ENCODE measurements at regions not wholly inside any gene's neighbourhood (a gene's known extent, or its start where the extent isn't known, plus 50 kb on each side); places are given as distances from the start of the nearest gene placed in this dataset.

DNA sequence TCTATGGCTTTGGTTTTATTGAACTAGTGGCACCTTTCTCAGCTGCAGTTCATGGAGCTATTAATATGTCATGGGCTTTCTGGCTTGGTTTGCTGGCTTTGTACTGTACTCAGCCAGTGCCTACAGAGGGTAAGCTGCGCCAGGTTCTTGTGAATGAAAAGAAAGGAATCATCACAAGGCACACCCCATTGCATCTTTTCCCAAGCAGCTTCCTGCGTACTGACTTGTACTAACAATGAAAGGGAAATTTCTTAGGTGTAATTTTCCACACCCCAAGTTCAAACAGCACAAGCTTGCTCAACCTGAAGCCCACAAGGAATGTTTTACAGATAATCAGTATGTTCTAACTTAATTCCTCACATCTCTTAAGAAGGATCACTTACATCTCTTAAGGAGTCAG lies 78.0 kb upstream of the TNFSF18 start:
- Histone ChIP-seq H3K27ac (no peak overlapping the region), H3K4me2 (no peak overlapping the region), H2AFZ (replicated peaks) (no peak overlapping the region), H3K79me2 (ENCODE audit: low read depth) (no peaks in the 10 kb centered on the region), H3K36me3 (no peaks in the 10 kb centered on the region), H3K9ac (no peak overlapping the region), H3K9me3 (ENCODE audit: low read depth) (no peaks in the 10 kb centered on the region), H3F3A (ENCODE audit: low read depth) (no peaks in the 10 kb centered on the region), H3K27me3 (no peaks in the 10 kb centered on the region), H4K20me1 (ENCODE audit: low read depth) (no peaks in the 10 kb centered on the region), H3K4me3 (no peak overlapping the region), H3K4me1 (no peaks in the 10 kb centered on the region)
- peaks cover 2% of the 10 kb centered on the region for H3K27me3 Mint-ChIP-seq (ENCODE audit: insufficient read depth, low read depth)
- no peak overlapping the region for H3K27ac Mint-ChIP-seq
- no peak overlapping the region for H3K4me3 Mint-ChIP-seq
- no peaks in the 10 kb centered on the region for H3K36me3 Mint-ChIP-seq
- TF ChIP-seq, protein P1, sequence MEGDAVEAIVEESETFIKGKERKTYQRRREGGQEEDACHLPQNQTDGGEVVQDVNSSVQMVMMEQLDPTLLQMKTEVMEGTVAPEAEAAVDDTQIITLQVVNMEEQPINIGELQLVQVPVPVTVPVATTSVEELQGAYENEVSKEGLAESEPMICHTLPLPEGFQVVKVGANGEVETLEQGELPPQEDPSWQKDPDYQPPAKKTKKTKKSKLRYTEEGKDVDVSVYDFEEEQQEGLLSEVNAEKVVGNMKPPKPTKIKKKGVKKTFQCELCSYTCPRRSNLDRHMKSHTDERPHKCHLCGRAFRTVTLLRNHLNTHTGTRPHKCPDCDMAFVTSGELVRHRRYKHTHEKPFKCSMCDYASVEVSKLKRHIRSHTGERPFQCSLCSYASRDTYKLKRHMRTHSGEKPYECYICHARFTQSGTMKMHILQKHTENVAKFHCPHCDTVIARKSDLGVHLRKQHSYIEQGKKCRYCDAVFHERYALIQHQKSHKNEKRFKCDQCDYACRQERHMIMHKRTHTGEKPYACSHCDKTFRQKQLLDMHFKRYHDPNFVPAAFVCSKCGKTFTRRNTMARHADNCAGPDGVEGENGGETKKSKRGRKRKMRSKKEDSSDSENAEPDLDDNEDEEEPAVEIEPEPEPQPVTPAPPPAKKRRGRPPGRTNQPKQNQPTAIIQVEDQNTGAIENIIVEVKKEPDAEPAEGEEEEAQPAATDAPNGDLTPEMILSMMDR (IDR thresholded peaks at IDR 0.05) = no peak
- DNase-seq (ENCODE audit: low spot score) = no peak
- H3K9me3 Mint-ChIP-seq = no peaks in the 10 kb centered on the region
- H3K4me1 Mint-ChIP-seq = no peaks in the 10 kb centered on the region

DNA sequence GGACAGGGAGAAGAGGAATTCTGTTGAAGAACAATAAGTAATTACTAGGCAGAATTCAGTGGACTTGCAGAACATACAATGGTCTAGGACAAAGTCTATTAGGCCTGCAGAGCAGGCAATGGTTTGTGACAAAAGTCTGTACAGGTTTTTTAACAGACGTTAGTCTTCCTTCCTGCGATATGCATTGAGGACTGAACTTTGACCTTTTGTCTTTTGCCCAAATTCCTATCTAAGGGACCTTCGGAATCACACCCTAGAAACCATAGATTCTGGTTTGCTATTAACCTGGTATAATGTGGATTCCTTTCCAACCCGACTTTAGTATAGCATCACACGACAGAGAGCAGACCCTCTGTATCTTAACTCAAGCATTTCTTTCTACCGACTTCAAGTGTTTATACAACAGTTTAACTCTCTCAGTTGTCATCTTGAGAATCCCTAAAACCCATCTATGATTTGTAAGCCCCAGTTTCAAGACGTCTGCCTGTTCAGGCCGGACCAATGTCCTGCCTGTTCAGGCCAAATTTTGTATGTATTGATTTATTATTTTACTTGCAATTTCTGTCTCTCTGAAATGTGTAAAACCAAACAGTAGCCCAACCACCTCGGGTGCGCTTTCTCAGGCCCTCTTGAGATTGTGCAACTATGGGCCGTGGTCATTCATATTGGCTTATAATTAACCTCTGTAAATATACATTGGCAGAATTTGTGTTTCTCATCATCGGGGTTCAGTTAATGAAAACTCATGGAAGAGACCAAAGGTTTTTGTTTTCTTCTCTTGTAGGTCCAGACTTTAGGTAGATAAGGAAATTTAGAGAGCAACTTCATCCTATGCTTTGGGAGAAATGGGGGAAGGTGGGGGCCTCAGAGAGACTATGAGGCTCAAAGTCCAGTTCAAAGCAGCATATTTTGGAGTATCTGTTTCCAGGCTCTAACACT lies 76.9 kb upstream of the TNFSF18 start:
- Mint-ChIP-seq H3K4me1 (peaks cover 11% of the 10 kb centered on the region), H3K9me3 (no peaks in the 10 kb centered on the region), H3K27ac (no peak overlapping the region), H3K36me3 (no peaks in the 10 kb centered on the region), H3K27me3 (ENCODE audit: insufficient read depth, low read depth) (peaks cover 2% of the 10 kb centered on the region), H3K4me3 (no peak overlapping the region)
- Histone ChIP-seq H3K4me2 (no peak overlapping the region), H3K4me1 (peaks cover 5% of the 10 kb centered on the region), H3K36me3 (no peaks in the 10 kb centered on the region), H3K79me2 (ENCODE audit: low read depth) (no peaks in the 10 kb centered on the region), H3K4me3 (no peak overlapping the region), H2AFZ (replicated peaks) (no peak overlapping the region), H4K20me1 (ENCODE audit: low read depth) (no peaks in the 10 kb centered on the region), H3F3A (ENCODE audit: low read depth) (peaks cover 10% of the 10 kb centered on the region), H3K9me3 (ENCODE audit: low read depth) (no peaks in the 10 kb centered on the region), H3K9ac (no peak overlapping the region), H3K27ac (no peak overlapping the region), H3K27me3 (no peaks in the 10 kb centered on the region)
- no peak for TF ChIP-seq EZH2 (IDR thresholded peaks at IDR 0.05)
- TF ChIP-seq, protein P1 (IDR thresholded peaks at IDR 0.05) = no peak
- no peak for TF ChIP-seq EZH2phosphoT487 (IDR thresholded peaks at IDR 0.05)
- DNase-seq (ENCODE audit: low spot score) = no peak

GRCh38 chr1:173126421-173126820 lies 75.7 kb upstream of the TNFSF18 start:
- H3K79me2 ChIP-seq (ENCODE audit: low read depth) = no peaks in the 10 kb centered on the region
- peaks cover 8% of the 10 kb centered on the region for H3K4me1 ChIP-seq
- H3K27me3 Mint-ChIP-seq (ENCODE audit: insufficient read depth, low read depth) = peaks cover 2% of the 10 kb centered on the region
- DNase-seq (ENCODE audit: low spot score) = no peak
- TF ChIP-seq EZH2 (IDR thresholded peaks at IDR 0.05) (no peak), EZH2phosphoT487 (IDR thresholded peaks at IDR 0.05) (no peak)
- TF ChIP-seq, protein P1 (IDR thresholded peaks at IDR 0.05) = no peak
- H3F3A ChIP-seq (ENCODE audit: low read depth) = peaks cover 13% of the 10 kb centered on the region
- H3K4me2 ChIP-seq = no peak overlapping the region
- no peak overlapping the region for H3K9ac ChIP-seq
- no peak overlapping the region for H3K4me3 Mint-ChIP-seq
- no peak overlapping the region for H3K27ac ChIP-seq
- H3K36me3 ChIP-seq = no peaks in the 10 kb centered on the region
- no peaks in the 10 kb centered on the region for H3K36me3 Mint-ChIP-seq
- H3K4me1 Mint-ChIP-seq = peaks cover 14% of the 10 kb centered on the region
- H3K9me3 Mint-ChIP-seq = no peaks in the 10 kb centered on the region
- H4K20me1 ChIP-seq (ENCODE audit: low read depth) = no peaks in the 10 kb centered on the region
- H3K27ac Mint-ChIP-seq = no peak overlapping the region
- no peak overlapping the region for H2AFZ ChIP-seq (replicated peaks)
- no peaks in the 10 kb centered on the region for H3K27me3 ChIP-seq
- H3K9me3 ChIP-seq (ENCODE audit: low read depth) = no peaks in the 10 kb centered on the region
- H3K4me3 ChIP-seq = no peak overlapping the region
